HepG2 (cell line): ENCODE measurements at regions not wholly inside any gene's neighbourhood (a gene's known extent, or its start where the extent isn't known, plus 50 kb on each side); places are given as distances from the start of the nearest gene placed in this dataset.
"Not testable (repeated sequence)": the region's sequence is repeated elsewhere in the genome, so short reads cannot be mapped to it uniquely, and the experiment has no call there.

Experiments
- ATF3 ChIP-seq: sonication (generic); formaldehyde crosslinking; IDR thresholded peaks from 2 replicates; pipeline ENCODE4 v1.4.0; 2020; ENCODE audit warnings: missing genetic modification reagents
- CEBPB ChIP-seq: IDR thresholded peaks from 2 replicates; pipeline ENCODE4 v1.6.1; 2011; ENCODE audit warnings: low read depth, low read length, improper control_type of control experiment, borderline replicate concordance
- ELF4 ChIP-seq: sonication (generic); formaldehyde crosslinking; IDR thresholded peaks from 2 replicates; pipeline ENCODE4 v1.5.0; 2020; ENCODE audit warnings: missing genetic modification reagents, mild to moderate bottlenecking, moderate library complexity, borderline replicate concordance
- FOXO4 ChIP-seq: sonication (generic); formaldehyde crosslinking; conservative IDR thresholded peaks from 2 replicates; pipeline ENCODE4 v1.8.1; 2023; ENCODE audit warnings: missing genetic modification reagents
- GMEB1 ChIP-seq: sonication (generic); formaldehyde crosslinking; IDR thresholded peaks from 2 replicates; pipeline ENCODE4 v1.5.1; 2020; ENCODE audit warnings: missing genetic modification reagents, mild to moderate bottlenecking, borderline replicate concordance
- JUND ChIP-seq: sonication (generic); formaldehyde crosslinking; IDR thresholded peaks from 2 replicates; pipeline ENCODE4 v1.8.0; 2022; ENCODE audit warnings: mild to moderate bottlenecking, missing genetic modification reagents
- MTF1 ChIP-seq: sonication (generic); formaldehyde crosslinking; IDR thresholded peaks from 2 replicates; pipeline ENCODE4 v1.5.0; 2020; ENCODE audit warnings: missing genetic modification reagents
- POLR2A ChIP-seq, 2 experiments: IDR thresholded peaks; 2 replicates each; pipeline ENCODE4 v1.6.1; 2011; ENCODE audit warnings: low read depth in 2 of 2, low read length in 2 of 2, mild to moderate bottlenecking in 1 of 2, moderate library complexity in 1 of 2; ENCODE audit not compliant: insufficient read depth in 1 of 2
- ZFP1 ChIP-seq: IDR thresholded peaks from 2 replicates; pipeline ENCODE4 v1.6.1; 2016
- ZNF281 ChIP-seq: sonication (generic); formaldehyde crosslinking; IDR thresholded peaks from 2 replicates; pipeline ENCODE4 v1.4.0; 2020; ENCODE audit warnings: missing genetic modification reagents, borderline replicate concordance
- ZNF761 ChIP-seq: sonication (generic); formaldehyde crosslinking; conservative IDR thresholded peaks from 2 replicates; pipeline ENCODE4 v1.4.0; 2020; ENCODE audit warnings: mild to moderate bottlenecking, missing genetic modification reagents

- TF ChIP-seq FOXO4 (CRISPR knock-in tag); POLR2A (IDR thresholded peaks at IDR 0.05; ENCODE audit: insufficient read depth in 1 of 2, low read depth in 2 of 2, low read length in 2 of 2); MTF1 (CRISPR knock-in tag); ATF3 (CRISPR knock-in tag); ZFP1 (CRISPR knock-in tag); ZNF761; ELF4 (CRISPR knock-in tag); ZNF281; JUND (CRISPR knock-in tag); CEBPB; GMEB1 (CRISPR knock-in tag): not testable (repeated sequence)
Measured at GRCh38 chr17:20855910-20856470, 186.8 kb downstream of the USP22 start.
